ENCODE measurements at regions not wholly inside any gene's neighbourhood (a gene's known extent, or its start where the extent isn't known, plus 50 kb on each side); places are given as distances from the start of the nearest gene placed in this dataset.

GRCh38 chr1:213448360-213448759 is 397.3 kb downstream of the RPS6KC1 start:
- TF ChIP-seq CTCF (IDR thresholded peaks at IDR 0.05; ENCODE audit: poor library complexity, severe bottlenecking) (no peak), RAD21 (conservative IDR thresholded peaks at IDR 0.05) (no peak), MXI1 (conservative IDR thresholded peaks at IDR 0.05; ENCODE audit: poor library complexity, severe bottlenecking) (no peak)
